HFF-Myc (cell line): ENCODE measurements at regions not wholly inside any gene's neighbourhood (a gene's known extent, or its start where the extent isn't known, plus 50 kb on each side); places are given as distances from the start of the nearest gene placed in this dataset.

Experiments used
- DNase-seq: peaks from one replicate; pipeline ENCODE4 v3.0.0-alpha.2; 2011; ENCODE audit warnings: low read depth; ENCODE audit errors: extremely low read depth
- H3K4me3 ChIP-seq: replicated peaks from 2 replicates; pipeline ENCODE4 v1.5.1; 2011; ENCODE audit warnings: low read depth, mild to moderate bottlenecking, control low read depth, low read length
- TF ChIP-seq, protein P1 (sequence below): IDR thresholded peaks from 2 replicates; pipeline ENCODE4 v1.5.1; 2012; ENCODE audit warnings: mild to moderate bottlenecking, low read depth, low read length, control low read depth; ENCODE audit errors: missing control alignments

DNA sequence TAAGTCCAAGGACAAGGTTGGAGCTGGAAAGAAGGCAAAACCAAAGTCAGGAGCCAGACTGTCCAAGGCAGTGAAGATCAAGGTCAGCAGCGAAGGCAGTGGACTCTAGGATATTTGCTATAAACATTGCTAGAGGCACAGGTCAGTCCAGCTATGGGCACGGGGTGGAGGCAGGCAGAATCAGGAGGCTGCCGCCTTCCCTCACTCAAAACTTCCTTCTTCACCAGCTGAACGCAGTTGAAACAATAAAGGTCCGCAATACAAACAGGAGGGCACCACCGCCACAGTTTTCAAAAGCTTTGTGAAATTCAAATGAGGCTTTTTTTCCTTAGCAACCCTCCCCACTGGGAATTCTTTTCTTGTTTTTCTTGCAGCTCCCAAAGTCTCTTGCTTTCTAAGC lies 372.4 kb downstream of the NXPE2 start:
- H3K4me3 ChIP-seq, result no peak overlapping the region
- no peak for DNase-seq
- TF ChIP-seq, protein P1, sequence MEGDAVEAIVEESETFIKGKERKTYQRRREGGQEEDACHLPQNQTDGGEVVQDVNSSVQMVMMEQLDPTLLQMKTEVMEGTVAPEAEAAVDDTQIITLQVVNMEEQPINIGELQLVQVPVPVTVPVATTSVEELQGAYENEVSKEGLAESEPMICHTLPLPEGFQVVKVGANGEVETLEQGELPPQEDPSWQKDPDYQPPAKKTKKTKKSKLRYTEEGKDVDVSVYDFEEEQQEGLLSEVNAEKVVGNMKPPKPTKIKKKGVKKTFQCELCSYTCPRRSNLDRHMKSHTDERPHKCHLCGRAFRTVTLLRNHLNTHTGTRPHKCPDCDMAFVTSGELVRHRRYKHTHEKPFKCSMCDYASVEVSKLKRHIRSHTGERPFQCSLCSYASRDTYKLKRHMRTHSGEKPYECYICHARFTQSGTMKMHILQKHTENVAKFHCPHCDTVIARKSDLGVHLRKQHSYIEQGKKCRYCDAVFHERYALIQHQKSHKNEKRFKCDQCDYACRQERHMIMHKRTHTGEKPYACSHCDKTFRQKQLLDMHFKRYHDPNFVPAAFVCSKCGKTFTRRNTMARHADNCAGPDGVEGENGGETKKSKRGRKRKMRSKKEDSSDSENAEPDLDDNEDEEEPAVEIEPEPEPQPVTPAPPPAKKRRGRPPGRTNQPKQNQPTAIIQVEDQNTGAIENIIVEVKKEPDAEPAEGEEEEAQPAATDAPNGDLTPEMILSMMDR, result no peak

DNA sequence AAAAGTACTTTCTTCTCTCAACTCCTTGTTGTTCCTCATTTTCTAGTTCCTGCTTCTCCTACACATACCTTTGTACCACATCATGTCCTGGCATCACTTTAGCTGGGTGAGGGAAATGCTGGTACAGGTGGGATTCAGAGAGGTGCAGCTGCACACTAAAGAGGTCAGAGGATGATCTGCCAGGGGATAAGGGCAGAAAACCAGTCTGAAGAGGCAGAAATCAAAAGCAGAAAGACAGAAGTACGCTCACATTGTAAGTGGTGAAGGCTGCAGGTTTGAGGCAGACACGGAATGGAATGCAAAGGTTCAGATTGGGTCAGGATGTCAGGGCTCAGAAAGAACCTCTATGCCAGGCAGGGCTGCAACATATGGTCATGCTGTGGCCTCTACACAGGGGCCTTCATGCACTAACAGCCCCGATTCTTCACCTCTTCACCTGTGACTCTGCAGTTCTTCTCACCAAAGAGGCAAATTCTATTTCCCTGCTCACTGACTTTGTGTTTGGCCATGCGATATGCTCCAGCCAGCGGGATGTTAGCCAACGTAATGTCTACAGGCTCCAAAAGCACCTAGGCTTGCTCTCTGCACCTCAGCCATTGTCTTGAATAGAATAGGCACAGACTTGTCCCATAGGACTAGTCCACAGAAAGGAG lies 373.7 kb downstream of the NXPE2 start:
- TF ChIP-seq, protein P1, result no peak
- DNase-seq, result no peak
- no peak overlapping the region for H3K4me3 ChIP-seq

DNA sequence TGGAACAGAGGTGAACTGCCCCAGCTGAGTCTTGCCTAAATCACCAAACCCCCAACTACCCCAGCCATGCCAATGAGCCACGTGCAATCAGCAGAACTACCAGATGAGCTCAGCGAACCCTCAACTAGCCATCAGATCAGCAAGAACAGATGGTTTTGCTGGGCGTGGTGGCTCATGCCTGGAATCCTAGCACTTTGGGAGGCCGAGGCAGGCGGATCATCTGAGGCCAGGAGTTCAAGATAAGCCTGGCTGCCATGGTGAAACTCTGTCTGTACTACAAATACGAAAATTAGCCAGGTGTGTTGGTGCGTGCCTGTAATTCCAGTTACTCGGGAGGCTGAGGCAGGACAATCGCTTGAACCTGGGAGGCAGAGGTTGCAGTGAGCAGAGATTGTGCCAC lies 374.3 kb downstream of the NXPE2 start:
- no peak overlapping the region for H3K4me3 ChIP-seq
- no peak for DNase-seq
- TF ChIP-seq, protein P1, result no peak

DNA sequence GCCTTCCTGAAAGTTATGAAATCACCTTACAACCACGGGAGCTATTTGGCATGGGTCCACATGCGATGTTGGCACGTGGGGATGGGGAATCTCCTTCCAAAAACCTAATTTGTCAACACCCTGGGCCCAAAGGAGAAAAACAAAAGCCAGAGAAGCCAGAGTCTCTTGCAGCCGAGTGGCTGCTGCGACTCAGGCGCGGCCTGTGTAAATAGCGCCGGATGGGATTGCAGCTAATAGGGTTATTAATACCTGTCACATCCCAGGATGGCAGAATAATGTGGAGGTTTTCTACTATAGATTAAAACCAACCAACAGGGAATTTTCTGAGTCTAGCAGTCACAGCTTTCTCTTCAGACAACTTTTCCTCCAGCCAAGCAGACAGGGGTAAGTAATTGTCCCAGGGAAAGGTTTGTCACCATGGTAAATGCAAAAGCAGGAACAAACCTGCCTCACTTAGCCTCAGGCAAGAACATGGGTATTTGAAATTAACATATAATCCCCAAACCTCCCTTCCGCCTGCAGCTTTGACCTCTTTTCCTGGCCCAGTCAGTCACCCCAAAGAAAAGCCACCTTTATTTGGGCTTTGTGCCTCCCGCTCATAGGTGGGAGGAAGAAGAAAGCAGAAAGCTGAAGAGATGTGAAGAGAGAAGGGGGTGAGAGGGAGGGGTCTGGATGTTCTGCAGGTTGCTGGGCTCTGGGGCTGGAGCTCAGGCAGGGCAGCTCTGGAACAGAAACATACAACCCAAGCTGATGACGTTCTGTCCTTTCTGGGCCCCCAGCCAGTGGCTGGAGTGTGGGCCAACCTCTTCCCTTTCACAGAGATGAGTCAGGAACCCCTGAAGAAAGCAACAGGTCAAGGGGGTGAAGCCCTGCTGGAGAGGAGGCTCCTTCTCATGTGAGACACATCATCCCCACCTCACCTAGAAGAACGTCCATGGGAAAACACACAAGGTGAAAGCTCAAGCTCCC lies 376.5 kb downstream of the NXPE2 start:
- TF ChIP-seq, protein P1, result no peak
- DNase-seq, result no peak

DNA sequence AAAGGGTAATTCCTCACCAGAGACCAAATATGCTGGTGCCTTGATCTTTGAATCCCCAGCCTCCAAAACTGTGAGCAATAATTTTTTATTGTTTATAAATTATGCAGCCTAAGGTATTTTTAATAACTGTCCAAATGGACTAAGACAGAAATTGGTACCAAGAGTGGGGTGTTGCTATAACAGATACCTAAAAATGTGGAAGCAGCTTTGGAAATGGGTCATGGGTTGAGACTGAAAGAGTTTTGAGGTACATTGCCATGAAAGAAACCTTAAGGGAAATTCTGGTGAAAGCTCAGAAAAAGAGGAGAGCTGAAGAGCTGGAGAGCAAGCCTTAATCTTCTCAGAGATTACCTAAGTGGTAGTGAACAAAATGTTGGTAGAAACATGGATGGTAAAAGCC lies 378.2 kb downstream of the NXPE2 start:
- TF ChIP-seq, protein P1, result no peak
- no peak overlapping the region for H3K4me3 ChIP-seq
- no peak for DNase-seq

More for the DNA sequence above, 376.5 kb downstream of the NXPE2 start:
- no peak overlapping the region for H3K4me3 ChIP-seq

DNA sequence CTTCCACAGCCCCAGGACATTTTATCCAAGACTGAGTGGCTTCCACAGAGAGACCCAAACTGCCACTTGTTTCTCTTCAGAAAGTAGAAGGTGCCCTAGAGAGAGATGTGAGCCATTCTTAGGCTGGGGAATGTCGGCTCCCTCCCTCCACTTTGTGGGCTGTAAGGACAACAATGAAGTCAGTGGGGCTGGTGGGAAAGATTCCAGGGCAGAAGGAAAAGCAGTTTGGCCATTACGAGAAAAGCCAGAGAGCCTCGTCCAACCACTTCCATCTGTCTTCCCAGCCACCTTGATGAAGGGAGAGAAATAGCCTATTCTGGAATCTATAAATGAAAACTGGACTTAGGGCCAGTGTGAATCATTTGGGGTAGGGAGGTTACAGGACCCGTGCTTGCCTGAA lies 382.5 kb downstream of the NXPE2 start:
- DNase-seq, result no peak
- no peak overlapping the region for H3K4me3 ChIP-seq
- TF ChIP-seq, protein P1, result no peak
